ENCODE measurements at regions not wholly inside any gene's neighbourhood (a gene's known extent, or its start where the extent isn't known, plus 50 kb on each side); places are given as distances from the start of the nearest gene placed in this dataset.
A peak's percentile ranks its signal among the peaks of the same experiment; 100 is the strongest.

- ATAC-seq, result no peak
- Histone ChIP-seq H3K36me3 (no peaks in the 10 kb centered on the region), H3K4me3 (peak overlapping the region; percentile 31 to 47), H3K9me3 (no peaks in the 10 kb centered on the region), H3K27me3 (no peaks in the 10 kb centered on the region), H3K4me1 (no peaks in the 10 kb centered on the region), H3K27ac (peak overlapping the region in 1 of 4 donors; percentile 68)
- WGBS, 2 donors (ENCODE audit: low coverage in 1 of 2), result 43% methylated on average over 2 of the region's 39 CpGs; no CpG with 5 or more reads in 1 of the 2 donors
- TF ChIP-seq CTCF (IDR thresholded peaks at IDR 0.05) (no peak), EP300 (IDR thresholded peaks at IDR 0.05) (no peak), POLR2AphosphoS5 (IDR thresholded peaks at IDR 0.05) (no peak), POLR2A (IDR thresholded peaks at IDR 0.05) (no peak)
Measured at GRCh38 chrY:15455133-15455937, 931.0 kb downstream of the NLGN4Y start.

GRCh38 chrY:15455980-15456469, 931.7 kb downstream of the NLGN4Y start:
- Histone ChIP-seq H3K27ac (peak overlapping the region in 1 of 4 donors; percentile 68), H3K4me3 (peak overlapping the region; percentile 31 to 47)
- WGBS, 2 donors (ENCODE audit: low coverage in 1 of 2), result no CpG with 5 or more reads among the region's 49 CpGs

GRCh38 chrY:15456491-15456890, 932.2 kb downstream of the NLGN4Y start:
- 86% methylated on average over 1 of the region's 21 CpGs; no CpG with 5 or more reads in 1 of the 2 donors for WGBS, 2 donors (ENCODE audit: low coverage in 1 of 2)
- no peak for TF ChIP-seq CTCF (IDR thresholded peaks at IDR 0.05)
- Histone ChIP-seq H3K4me3 (peak overlapping the region; percentile 31 to 47), H3K9me3 (no peaks in the 10 kb centered on the region), H3K27ac (peak overlapping the region in 1 of 4 donors; percentile 68), H3K36me3 (no peaks in the 10 kb centered on the region), H3K4me1 (no peaks in the 10 kb centered on the region), H3K27me3 (no peaks in the 10 kb centered on the region)
- no peak for ATAC-seq

More at GRCh38 chrY:15455980-15456469, 931.7 kb downstream of the NLGN4Y start:
- no peak for ATAC-seq
- H3K27me3 ChIP-seq, result no peaks in the 10 kb centered on the region
- no peaks in the 10 kb centered on the region for H3K36me3 ChIP-seq
- H3K9me3 ChIP-seq, result no peaks in the 10 kb centered on the region
- H3K4me1 ChIP-seq, result no peaks in the 10 kb centered on the region
- TF ChIP-seq POLR2A (IDR thresholded peaks at IDR 0.05), result no peak
- TF ChIP-seq CTCF (IDR thresholded peaks at IDR 0.05), result no peak
- TF ChIP-seq POLR2AphosphoS5 (IDR thresholded peaks at IDR 0.05), result no peak
- no peak for TF ChIP-seq EP300 (IDR thresholded peaks at IDR 0.05)

- Histone ChIP-seq H3K9me3 (no peaks in the 10 kb centered on the region), H3K27ac (no peak overlapping the region), H3K36me3 (no peaks in the 10 kb centered on the region), H3K4me3 (no peak overlapping the region), H3K4me1 (no peaks in the 10 kb centered on the region), H3K27me3 (no peaks in the 10 kb centered on the region)
- 67% methylated on average over 1 of the region's 3 CpGs; no CpG with 5 or more reads in 1 of the 2 donors for WGBS, 2 donors (ENCODE audit: low coverage in 1 of 2)
- no peak for ATAC-seq
- TF ChIP-seq POLR2AphosphoS5 (IDR thresholded peaks at IDR 0.05) (no peak), POLR2A (IDR thresholded peaks at IDR 0.05) (no peak), CTCF (IDR thresholded peaks at IDR 0.05) (no peak), EP300 (IDR thresholded peaks at IDR 0.05) (no peak)
Measured at GRCh38 chrY:15457682-15458081, 933.4 kb downstream of the NLGN4Y start.

- no peak overlapping the region for H3K4me3 ChIP-seq
- TF ChIP-seq EP300 (IDR thresholded peaks at IDR 0.05) (no peak), CTCF (IDR thresholded peaks at IDR 0.05) (no peak), POLR2A (IDR thresholded peaks at IDR 0.05) (no peak), POLR2AphosphoS5 (IDR thresholded peaks at IDR 0.05) (no peak)
- ATAC-seq, result no peak
- H3K9me3 ChIP-seq, result no peaks in the 10 kb centered on the region
- H3K27ac ChIP-seq, result no peak overlapping the region
- H3K36me3 ChIP-seq, result no peaks in the 10 kb centered on the region
- no peaks in the 10 kb centered on the region for H3K4me1 ChIP-seq
- no peaks in the 10 kb centered on the region for H3K27me3 ChIP-seq
Measured at GRCh38 chrY:15458426-15458825, 934.1 kb downstream of the NLGN4Y start.

Data from gastroesophageal sphincter (tissue), 4 donors.